PC-9 (cell line): ENCODE measurements at regions not wholly inside any gene's neighbourhood (a gene's known extent, or its start where the extent isn't known, plus 50 kb on each side); places are given as distances from the start of the nearest gene placed in this dataset.

Source experiments
- EZH2 ChIP-seq: fragments of 200-600 bp; sonication (generic); IDR thresholded peaks from 2 replicates; pipeline ENCODE4 v1.8.0; 2017; ENCODE audit warnings: antibody characterized with exemption, low read depth
- TF ChIP-seq, protein P1 (sequence below): fragments of 200-600 bp; sonication (generic); conservative IDR thresholded peaks from 2 replicates; pipeline ENCODE4 v1.6.1; 2017; ENCODE audit warnings: mixed run types, antibody characterized with exemption, mild to moderate bottlenecking, moderate library complexity

DNA sequence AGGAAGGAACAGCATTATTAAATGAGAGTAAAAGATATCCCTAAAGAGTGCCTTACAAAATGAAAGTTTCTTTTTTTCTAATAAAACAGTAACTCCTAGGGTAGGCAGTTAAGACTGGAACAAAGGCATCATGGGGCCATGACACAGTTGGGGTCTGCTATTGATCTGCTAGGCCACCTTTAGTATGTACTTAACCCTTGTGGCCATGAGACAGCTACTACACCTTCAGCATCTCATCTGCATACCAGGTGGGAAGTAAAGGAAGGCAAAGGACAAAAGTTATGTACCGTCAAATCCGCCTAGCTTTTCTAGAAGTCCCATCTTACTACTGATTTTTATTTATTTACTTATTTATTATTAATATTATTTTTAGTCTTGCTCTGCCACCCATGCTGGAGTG lies 93.8 kb upstream of the FHIT start:
- TF ChIP-seq, protein P1, sequence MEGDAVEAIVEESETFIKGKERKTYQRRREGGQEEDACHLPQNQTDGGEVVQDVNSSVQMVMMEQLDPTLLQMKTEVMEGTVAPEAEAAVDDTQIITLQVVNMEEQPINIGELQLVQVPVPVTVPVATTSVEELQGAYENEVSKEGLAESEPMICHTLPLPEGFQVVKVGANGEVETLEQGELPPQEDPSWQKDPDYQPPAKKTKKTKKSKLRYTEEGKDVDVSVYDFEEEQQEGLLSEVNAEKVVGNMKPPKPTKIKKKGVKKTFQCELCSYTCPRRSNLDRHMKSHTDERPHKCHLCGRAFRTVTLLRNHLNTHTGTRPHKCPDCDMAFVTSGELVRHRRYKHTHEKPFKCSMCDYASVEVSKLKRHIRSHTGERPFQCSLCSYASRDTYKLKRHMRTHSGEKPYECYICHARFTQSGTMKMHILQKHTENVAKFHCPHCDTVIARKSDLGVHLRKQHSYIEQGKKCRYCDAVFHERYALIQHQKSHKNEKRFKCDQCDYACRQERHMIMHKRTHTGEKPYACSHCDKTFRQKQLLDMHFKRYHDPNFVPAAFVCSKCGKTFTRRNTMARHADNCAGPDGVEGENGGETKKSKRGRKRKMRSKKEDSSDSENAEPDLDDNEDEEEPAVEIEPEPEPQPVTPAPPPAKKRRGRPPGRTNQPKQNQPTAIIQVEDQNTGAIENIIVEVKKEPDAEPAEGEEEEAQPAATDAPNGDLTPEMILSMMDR: no peak
- no peak for TF ChIP-seq EZH2
